Transverse colon (tissue), 4 donors: ENCODE measurements at regions not wholly inside any gene's neighbourhood (a gene's known extent, or its start where the extent isn't known, plus 50 kb on each side); places are given as distances from the start of the nearest gene placed in this dataset.

Experiments
- DNase-seq: peaks from one replicate; pipeline ENCODE4 v3.0.0-alpha.2; 2019
- H3K27ac ChIP-seq, 4 donors: fragments of 200-600 bp; sonication (generic); 2 replicates each; pipeline ENCODE4 v1.5.1; 2016 to 2018; ENCODE audit warnings: inconsistent platforms in 4 of 4
- H3K27me3 ChIP-seq: fragments of 200-600 bp; sonication (generic); 2 replicates; pipeline ENCODE4 v1.5.1; 2017; ENCODE audit warnings: inconsistent platforms
- H3K36me3 ChIP-seq, 4 donors: fragments of 200-600 bp; sonication (generic); 2 replicates each; pipeline ENCODE4 v1.5.1; 2017 to 2019; ENCODE audit warnings: inconsistent platforms in 4 of 4
- H3K4me1 ChIP-seq, 4 donors: fragments of 200-600 bp; sonication (generic); 2 replicates each; pipeline ENCODE4 v1.5.1; 2017 to 2020; ENCODE audit warnings: inconsistent platforms in 4 of 4
- H3K4me3 ChIP-seq, 4 donors: fragments of 200-600 bp; sonication (generic); 1 replicate in 1 of 4; 2 replicates in 3 of 4; pipeline versions ENCODE4 v1.5.1 to v1.6.1; 2017 to 2019; ENCODE audit warnings: inconsistent platforms in 4 of 4
- H3K9me3 ChIP-seq, 2 donors: fragments of 200-600 bp; sonication (generic); 2 replicates each; pipeline ENCODE4 v1.5.1; 2017 to 2019; ENCODE audit warnings: inconsistent platforms in 2 of 2
- EP300 ChIP-seq: sonication (generic); formaldehyde crosslinking; IDR thresholded peaks from one replicate; pipeline ENCODE4 v1.6.1; 2017; ENCODE audit warnings: antibody characterized with exemption, low read depth
- POLR2A ChIP-seq: fragments of 450-650 bp; IDR thresholded peaks from one replicate; pipeline ENCODE4 v1.6.1; 2016; ENCODE audit warnings: antibody characterized with exemption, mild to moderate bottlenecking, moderate library complexity
- POLR2AphosphoS5 ChIP-seq, 3 donors: sonication (generic); formaldehyde crosslinking; IDR thresholded peaks; one replicate each; pipeline ENCODE4 v1.6.1; 2016; ENCODE audit warnings: antibody characterized with exemption in 3 of 3
- WGBS, 2 donors: methylation state at CpG; one replicate each; pipeline ENCODE4 v1.1.5; 2018; ENCODE audit warnings: low coverage in 1 of 2; 5-methylcytosine and 5-hydroxymethylcytosine counted together
- in situ Hi-C, 4 donors: fragments of 200-750 bp; cut with MboI; loops; one replicate each; pipeline versions ENCODE4 v1.15.0 to v1.15.1; 2017; ENCODE audit warnings: low sequenced_read_pairs in 3 of 4, low pct_ligation_motif_present in 1 of 4, low pct_unique_long_range_greater_than_20kb in 1 of 4
- intact Hi-C: fragments of 100-400 bp; cut with DNase I; formaldehyde crosslinking; loops from one replicate; pipeline ENCODE4 v1.15.1; 2023; ENCODE audit warnings: low total_unique reads
- TF ChIP-seq, protein P1 (sequence below), 5 experiments: fragments of 200-600 bp in 3 of 5; fragments of 450-650 bp in 2 of 5; sonication (generic) in 3 of 5; IDR thresholded peaks; 1 replicate in 2 of 5; 2 replicates in 3 of 5; pipeline ENCODE4 v1.5.1; 2016 to 2017; ENCODE audit warnings: antibody characterized with exemption in 5 of 5, inconsistent platforms in 3 of 5, mild to moderate bottlenecking in 2 of 5, moderate library complexity in 1 of 5

DNA sequence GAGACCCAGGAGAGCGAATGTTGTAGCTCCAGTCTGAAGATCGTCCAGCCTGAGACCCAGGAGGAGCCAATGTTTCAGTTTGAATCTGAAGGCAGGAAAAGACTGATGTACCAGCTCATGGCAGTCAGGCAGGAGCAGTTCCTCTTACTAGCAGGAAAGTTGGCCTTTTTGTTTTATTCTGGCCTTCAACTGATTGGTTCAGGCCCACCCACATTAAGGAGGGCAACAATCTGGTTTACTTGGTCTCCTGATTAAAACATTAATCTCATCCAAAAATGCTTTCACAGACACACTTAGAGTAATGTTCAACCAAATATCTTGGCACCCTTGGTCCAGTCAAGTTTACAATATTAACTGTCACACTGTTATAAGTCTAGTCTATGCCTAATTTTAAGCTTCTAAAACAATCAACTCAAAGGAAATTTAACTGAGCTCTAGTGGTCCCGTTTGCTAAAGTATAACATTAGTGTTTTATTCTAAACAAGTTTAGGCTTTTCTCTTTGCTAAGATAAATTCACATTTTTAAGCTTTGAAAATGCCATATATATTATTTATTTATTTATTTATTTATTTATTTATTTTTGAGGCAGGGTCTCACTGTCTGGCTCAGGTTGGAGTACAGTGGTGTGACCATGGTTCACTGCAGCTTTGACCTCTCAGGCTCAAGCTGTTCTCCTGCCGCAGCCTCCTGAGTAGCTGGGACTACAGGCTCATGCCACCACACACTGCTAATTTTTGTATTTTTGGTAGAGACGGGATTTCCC, 275.5 kb upstream of the SLC35B3 start:
- Histone ChIP-seq H3K27me3 (no peaks in the 10 kb centered on the region), H3K36me3 (no peaks in the 10 kb centered on the region), H3K27ac (no peak overlapping the region), H3K4me3 (no peak overlapping the region), H3K9me3 (no peaks in the 10 kb centered on the region), H3K4me1 (peaks cover 0 to 7% (median 2%) of the 10 kb centered on the region in 4 donors)
- no peak for DNase-seq
- in situ Hi-C loops (no loop called here), intact Hi-C loops (no loop called here)
- WGBS, 2 donors, result 70 to 83% methylated on average over 3 to 5 of the region's 5 CpGs
- TF ChIP-seq, protein P1, sequence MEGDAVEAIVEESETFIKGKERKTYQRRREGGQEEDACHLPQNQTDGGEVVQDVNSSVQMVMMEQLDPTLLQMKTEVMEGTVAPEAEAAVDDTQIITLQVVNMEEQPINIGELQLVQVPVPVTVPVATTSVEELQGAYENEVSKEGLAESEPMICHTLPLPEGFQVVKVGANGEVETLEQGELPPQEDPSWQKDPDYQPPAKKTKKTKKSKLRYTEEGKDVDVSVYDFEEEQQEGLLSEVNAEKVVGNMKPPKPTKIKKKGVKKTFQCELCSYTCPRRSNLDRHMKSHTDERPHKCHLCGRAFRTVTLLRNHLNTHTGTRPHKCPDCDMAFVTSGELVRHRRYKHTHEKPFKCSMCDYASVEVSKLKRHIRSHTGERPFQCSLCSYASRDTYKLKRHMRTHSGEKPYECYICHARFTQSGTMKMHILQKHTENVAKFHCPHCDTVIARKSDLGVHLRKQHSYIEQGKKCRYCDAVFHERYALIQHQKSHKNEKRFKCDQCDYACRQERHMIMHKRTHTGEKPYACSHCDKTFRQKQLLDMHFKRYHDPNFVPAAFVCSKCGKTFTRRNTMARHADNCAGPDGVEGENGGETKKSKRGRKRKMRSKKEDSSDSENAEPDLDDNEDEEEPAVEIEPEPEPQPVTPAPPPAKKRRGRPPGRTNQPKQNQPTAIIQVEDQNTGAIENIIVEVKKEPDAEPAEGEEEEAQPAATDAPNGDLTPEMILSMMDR (IDR thresholded peaks at IDR 0.05), result no peak
- TF ChIP-seq POLR2A (no peak), EP300 (no peak), POLR2AphosphoS5 (IDR thresholded peaks at IDR 0.05) (no peak)

DNA sequence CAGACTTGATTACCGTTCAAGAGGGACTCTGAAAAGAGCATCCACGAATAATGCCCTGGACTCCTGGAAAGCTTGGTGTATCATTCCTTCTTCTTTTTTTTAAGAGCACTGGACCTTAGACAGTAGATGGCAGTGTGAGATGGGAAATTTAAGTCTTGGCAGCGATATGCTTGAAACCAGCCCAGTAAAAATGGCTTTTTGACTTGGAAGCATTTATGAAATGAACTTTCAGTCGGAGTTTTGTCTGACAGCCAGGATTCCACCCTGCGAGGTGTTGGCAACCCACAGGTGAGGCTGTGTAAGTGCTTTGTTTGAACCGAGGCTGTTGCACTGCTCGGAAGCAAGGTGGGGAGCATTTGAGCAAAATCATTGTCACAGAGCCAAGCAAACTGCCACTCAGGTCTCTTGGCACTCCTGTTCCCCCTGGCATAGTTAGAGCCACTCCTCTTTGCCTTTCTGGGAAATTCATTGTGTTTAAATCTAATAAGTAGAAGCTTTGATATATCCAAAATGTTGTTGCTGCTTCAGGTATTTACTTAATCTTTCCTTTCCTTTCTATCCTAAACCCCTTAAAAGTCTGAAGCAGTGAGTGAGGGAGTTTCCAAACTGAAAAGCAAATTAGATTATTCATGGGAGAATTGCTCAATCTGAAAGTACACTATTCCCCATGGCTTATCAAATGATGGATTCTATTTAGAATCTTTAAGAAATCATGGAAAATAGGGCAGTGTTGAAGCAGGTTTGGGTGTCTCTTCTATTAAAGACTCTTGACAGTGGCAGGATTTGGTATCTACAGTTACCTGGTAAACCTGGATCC, 272.8 kb upstream of the SLC35B3 start:
- Histone ChIP-seq H3K27me3 (no peaks in the 10 kb centered on the region), H3K4me1 (peaks cover 0 to 7% (median 2%) of the 10 kb centered on the region in 4 donors), H3K9me3 (no peaks in the 10 kb centered on the region), H3K4me3 (peak overlapping the region in 1 of 4 donors; percentile 33), H3K27ac (no peak overlapping the region), H3K36me3 (no peaks in the 10 kb centered on the region)
- intact Hi-C loops (no loop called here), in situ Hi-C loops (no loop called here)
- DNase-seq, result peak; percentile 34
- 12 to 21% methylated on average over 4 to 7 of the region's 7 CpGs for WGBS, 2 donors
- TF ChIP-seq POLR2A, result no peak
- TF ChIP-seq, protein P1 (IDR thresholded peaks at IDR 0.05), result peak in 3 of 5 experiments; percentile 10 to 27 (median 19)
- TF ChIP-seq EP300, result no peak
- TF ChIP-seq POLR2AphosphoS5 (IDR thresholded peaks at IDR 0.05), result no peak

DNA sequence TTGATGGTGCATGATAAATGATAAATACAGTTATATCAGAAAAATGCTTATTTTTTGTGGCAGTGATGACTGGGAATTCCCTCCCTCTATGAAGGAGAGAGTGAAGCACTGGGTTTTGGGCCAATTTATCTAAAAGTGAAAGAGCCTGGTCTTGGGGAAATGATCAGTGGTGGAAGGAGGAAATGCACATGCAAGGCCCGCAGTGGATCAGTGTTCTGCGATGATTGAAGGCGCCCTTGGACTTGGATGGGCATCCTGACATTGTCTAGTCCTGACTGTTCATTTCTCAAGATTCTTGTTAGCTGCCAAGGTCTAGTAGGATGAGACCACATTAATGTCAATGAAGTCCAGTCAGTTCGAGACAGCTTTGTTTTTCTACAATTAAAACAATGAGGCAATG, 272.0 kb upstream of the SLC35B3 start:
- intact Hi-C loops (no loop called here), in situ Hi-C loops (no loop called here)
- Histone ChIP-seq H3K27me3 (no peaks in the 10 kb centered on the region), H3K27ac (no peak overlapping the region), H3K9me3 (no peaks in the 10 kb centered on the region), H3K4me3 (no peak overlapping the region), H3K4me1 (peaks cover 0 to 7% (median 2%) of the 10 kb centered on the region in 4 donors), H3K36me3 (no peaks in the 10 kb centered on the region)
- DNase-seq, result no peak
- WGBS, 2 donors, result 53 to 80% methylated on average over 4 of the region's 4 CpGs
- TF ChIP-seq, protein P1 (IDR thresholded peaks at IDR 0.05), result no peak
- TF ChIP-seq POLR2A, result no peak
- TF ChIP-seq EP300, result no peak
- no peak for TF ChIP-seq POLR2AphosphoS5 (IDR thresholded peaks at IDR 0.05)

DNA sequence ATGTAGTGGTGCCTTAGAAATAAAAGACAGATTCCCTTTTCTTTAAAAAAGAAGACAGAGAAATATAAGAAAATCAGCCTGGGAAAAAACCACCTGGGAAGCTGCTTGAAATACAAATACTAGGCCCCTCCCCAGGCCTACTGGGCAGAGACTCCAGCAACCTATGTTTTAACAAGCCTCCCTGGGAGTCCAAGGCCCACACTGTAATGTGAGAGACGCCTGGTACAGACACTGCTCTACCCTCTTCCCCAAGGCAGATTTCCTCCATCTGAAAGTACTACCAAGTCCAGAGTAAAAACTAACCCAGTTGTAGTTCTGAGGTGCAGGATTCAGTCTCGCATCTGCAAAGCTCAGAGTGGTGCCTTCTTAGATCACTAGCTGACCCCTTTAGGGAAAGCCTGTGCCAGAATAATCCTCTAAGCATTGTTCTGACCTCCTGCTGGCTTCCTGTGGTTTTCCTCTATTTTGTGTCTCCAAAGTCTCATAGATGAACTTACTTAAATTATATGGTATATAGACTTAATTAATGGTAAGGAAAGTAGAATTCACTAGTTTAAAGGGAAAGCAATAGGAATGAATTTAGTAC, 270.2 kb upstream of the SLC35B3 start:
- Histone ChIP-seq H3K27me3 (no peaks in the 10 kb centered on the region), H3K4me3 (no peak overlapping the region), H3K36me3 (no peaks in the 10 kb centered on the region), H3K4me1 (peaks cover 0 to 7% (median 2%) of the 10 kb centered on the region in 4 donors), H3K27ac (no peak overlapping the region), H3K9me3 (no peaks in the 10 kb centered on the region)
- no peak for TF ChIP-seq EP300
- TF ChIP-seq POLR2AphosphoS5 (IDR thresholded peaks at IDR 0.05), result no peak
- TF ChIP-seq, protein P1 (IDR thresholded peaks at IDR 0.05), result no peak
- 31 to 43% methylated on average over 1 to 2 of the region's 2 CpGs for WGBS, 2 donors
- intact Hi-C loops (no loop called here), in situ Hi-C loops (no loop called here)
- DNase-seq, result no peak
